ENCODE measurements at regions not wholly inside any gene's neighbourhood (a gene's known extent, or its start where the extent isn't known, plus 50 kb on each side); places are given as distances from the start of the nearest gene placed in this dataset.
"Not testable (repeated sequence)": the region's sequence is repeated elsewhere in the genome, so short reads cannot be mapped to it uniquely, and the experiment has no call there.

DNA sequence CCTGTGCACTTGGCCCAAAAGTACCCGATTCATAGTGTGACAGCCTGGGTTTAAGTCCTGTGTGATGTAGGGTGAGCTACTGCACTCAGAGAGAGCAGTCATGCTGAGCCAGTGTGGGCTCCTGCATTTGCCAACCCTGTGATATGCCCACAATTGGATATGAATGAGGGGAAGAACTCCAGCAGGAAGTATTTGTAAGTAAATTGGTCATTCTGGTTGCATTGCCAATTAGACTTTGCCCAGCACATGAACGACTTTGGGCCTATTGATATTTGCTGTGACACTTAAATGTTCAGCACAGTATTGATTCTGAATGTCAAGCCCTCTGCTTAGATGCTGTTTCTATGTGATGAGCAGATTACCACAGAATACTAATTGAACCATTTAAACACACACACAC, 570.9 kb downstream of the PIK3C3 start:
- peaks cover 18% of the 10 kb centered on the region for H3K9me3 Mint-ChIP-seq
- no peak for DNase-seq (ENCODE audit: low spot score in 2 of 2)
- H3K27ac Mint-ChIP-seq = no peak overlapping the region
- H3K36me3 Mint-ChIP-seq = no peaks in the 10 kb centered on the region
- no peak for ATAC-seq
- H3K4me1 Mint-ChIP-seq = no peaks in the 10 kb centered on the region
- H3K4me3 Mint-ChIP-seq = no peak overlapping the region

DNA sequence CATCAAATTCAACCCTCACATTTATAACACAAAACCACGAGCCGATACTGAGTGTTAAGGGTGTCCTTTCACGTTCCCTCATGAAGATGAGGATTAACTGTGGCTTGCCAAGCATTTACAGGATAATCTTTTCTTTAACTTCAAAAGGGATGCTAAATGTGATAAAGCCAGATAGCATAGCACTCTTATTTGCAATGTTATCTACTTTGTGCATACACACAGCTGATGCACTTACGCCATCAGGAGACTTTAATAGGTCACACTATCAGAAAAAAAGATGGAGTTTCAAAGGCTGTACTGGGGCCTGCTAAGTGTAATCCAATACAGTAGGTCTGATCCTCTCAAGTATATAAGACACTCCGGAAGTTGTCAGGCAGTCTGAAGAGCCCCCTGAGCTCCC, 572.7 kb downstream of the PIK3C3 start:
- Mint-ChIP-seq H3K4me1 (no peaks in the 10 kb centered on the region), H3K9me3 (peaks cover 20% of the 10 kb centered on the region), H3K27ac (no peak overlapping the region), H3K36me3 (no peaks in the 10 kb centered on the region), H3K4me3 (no peak overlapping the region)
- ATAC-seq (no peak), DNase-seq (ENCODE audit: low spot score in 2 of 2) (no peak)

DNA sequence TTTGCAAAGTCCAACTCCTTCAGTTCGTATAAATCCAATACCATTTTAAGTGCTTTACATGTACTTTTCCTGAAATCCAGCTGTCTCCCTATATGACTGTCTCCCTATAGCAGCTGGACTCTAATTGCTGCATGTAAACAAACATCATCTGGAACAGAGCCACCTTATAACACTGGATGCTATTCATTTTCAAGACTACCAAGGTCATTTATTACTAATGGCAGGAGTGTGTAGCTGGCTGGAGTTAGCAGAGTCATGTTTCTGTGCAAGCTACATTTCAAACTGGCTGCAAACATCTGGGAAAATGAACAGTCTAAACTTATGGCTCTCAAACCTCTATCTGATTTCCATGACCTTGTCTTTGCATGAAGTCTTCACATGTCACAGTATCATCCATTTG, 575.2 kb downstream of the PIK3C3 start:
- H3K4me3 Mint-ChIP-seq = no peak overlapping the region
- ATAC-seq = no peak
- no peak for DNase-seq (ENCODE audit: low spot score in 2 of 2)
- H3K27ac Mint-ChIP-seq = no peak overlapping the region
- H3K9me3 Mint-ChIP-seq = peaks cover 14% of the 10 kb centered on the region
- H3K36me3 Mint-ChIP-seq = no peaks in the 10 kb centered on the region
- no peaks in the 10 kb centered on the region for H3K4me1 Mint-ChIP-seq

DNA sequence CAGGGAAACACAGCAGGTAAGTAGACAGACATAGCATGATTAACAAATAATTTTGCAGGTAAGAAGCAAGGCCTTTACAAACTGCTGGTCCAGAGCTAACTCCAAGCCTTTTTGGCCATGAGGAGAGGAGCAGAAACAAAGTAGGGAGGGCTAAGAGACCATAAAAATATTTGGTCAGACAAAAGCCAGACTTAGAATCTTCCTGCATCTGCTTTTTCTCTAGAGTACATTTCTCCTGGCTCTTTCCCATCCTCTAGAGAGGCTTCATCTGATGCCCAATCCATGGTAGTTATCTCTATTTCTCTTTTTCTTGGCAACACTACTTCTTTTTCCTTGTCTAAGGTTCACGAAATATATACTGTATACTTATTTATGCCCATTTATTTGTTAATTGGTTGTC, 577.1 kb downstream of the PIK3C3 start:
- no peaks in the 10 kb centered on the region for H3K4me1 Mint-ChIP-seq
- DNase-seq (ENCODE audit: low spot score in 2 of 2) (no peak), ATAC-seq (no peak)
- no peak overlapping the region for H3K27ac Mint-ChIP-seq
- no peak overlapping the region for H3K4me3 Mint-ChIP-seq
- peaks cover 12% of the 10 kb centered on the region for H3K9me3 Mint-ChIP-seq
- no peaks in the 10 kb centered on the region for H3K36me3 Mint-ChIP-seq

DNA sequence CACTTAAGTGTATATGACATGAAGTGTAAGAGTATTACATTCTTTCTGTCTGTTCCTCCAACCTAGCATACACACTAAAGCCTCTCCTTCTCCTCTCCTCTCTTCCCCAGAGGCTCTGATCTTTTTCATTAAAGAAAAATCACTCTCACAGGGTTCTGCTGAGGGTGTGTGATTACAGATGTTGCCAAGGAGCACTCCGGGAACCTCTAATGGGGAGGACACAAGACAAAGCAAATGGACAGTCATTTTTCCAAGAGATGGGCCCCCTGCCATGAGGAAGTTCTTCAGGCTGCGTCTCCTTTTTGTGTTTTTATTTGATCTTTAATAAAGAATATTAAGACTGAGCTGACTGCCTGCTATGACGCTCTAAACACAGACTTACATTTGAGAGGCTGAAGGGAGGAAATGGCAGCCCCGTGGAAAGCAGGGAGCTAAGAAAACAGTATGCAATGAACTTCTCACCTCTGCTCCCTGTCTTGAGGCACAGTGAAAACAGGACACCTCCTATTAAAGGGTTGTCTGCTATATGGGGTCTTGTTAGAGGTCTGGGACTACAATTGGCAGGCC, 578.1 kb downstream of the PIK3C3 start:
- no peaks in the 10 kb centered on the region for H3K36me3 Mint-ChIP-seq
- no peak overlapping the region for H3K27ac Mint-ChIP-seq
- H3K4me1 Mint-ChIP-seq = no peaks in the 10 kb centered on the region
- peaks cover 8% of the 10 kb centered on the region for H3K9me3 Mint-ChIP-seq
- no peak overlapping the region for H3K4me3 Mint-ChIP-seq
- ATAC-seq = no peak
- DNase-seq (ENCODE audit: low spot score in 2 of 2) = no peak

DNA sequence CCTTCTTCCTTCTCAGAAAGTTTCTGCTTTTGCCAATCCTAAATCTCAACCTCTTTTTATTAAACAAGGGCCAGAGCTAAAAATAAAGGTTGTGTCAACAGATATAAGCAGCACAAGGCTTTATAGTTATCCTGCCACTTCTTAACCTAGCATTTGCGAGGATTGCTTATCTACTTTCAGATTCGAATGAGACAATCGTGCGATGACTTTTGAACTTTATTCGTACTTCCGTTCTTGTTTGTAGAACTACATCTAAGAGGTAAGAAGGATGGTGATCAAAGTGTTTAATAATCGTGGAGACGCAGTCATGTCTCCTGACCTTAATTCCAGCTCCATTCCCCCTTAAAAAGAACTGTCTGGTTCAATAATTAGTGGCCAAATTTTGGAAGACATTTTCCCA, 578.6 kb downstream of the PIK3C3 start:
- Mint-ChIP-seq H3K4me1 (no peaks in the 10 kb centered on the region), H3K9me3 (peaks cover 10% of the 10 kb centered on the region), H3K4me3 (no peak overlapping the region), H3K27ac (no peak overlapping the region), H3K36me3 (no peaks in the 10 kb centered on the region)
- DNase-seq (ENCODE audit: low spot score in 2 of 2) (no peak), ATAC-seq (no peak)

DNA sequence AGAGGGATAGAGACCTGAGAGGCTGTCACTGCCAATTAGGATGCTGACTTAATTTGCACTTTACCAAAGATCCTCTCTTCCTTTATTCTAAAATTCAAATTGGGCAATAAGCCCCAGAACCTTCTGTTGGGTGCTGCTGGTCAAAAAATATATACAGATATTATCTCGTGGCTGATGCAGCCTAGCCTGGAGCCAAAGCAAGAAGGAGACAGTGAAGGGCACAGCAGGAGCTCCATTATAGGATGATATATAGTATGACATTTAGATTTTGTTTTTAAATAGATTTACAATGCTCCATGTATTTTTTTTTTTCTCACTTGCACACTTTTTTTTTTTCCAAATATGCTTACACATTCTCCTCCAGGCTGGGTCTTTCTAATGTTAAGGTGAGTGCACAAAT, 579.3 kb downstream of the PIK3C3 start:
- Mint-ChIP-seq H3K36me3 (no peaks in the 10 kb centered on the region), H3K4me1 (no peaks in the 10 kb centered on the region), H3K4me3 (no peak overlapping the region), H3K27ac (no peak overlapping the region), H3K9me3 (peaks cover 10% of the 10 kb centered on the region)
- DNase-seq (ENCODE audit: low spot score in 2 of 2) = no peak
- no peak for ATAC-seq

DNA sequence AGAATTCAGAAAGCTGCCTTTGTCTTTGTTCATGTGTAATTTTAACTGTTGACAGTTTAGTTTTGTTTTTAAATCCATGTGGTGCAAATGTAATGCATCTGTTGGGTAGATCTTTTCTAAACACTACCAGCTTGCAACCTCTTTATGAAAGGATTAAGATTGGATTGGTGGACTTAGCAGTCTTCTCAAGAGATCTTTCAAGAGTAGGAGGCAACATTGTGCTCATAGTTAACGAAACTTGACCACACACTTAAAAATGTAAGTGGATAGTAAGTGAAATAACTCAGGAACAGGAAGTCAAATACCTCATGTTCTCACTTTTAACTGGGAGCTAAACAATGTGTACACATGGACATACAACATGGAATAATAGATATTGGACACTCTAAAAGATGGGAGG, 579.0 kb downstream of the RIT2 start:
- ATAC-seq = no peak
- no peak overlapping the region for H3K4me3 Mint-ChIP-seq
- no peak overlapping the region for H3K27ac Mint-ChIP-seq
- DNase-seq (ENCODE audit: low spot score in 2 of 2) = no peak
- peaks cover 5% of the 10 kb centered on the region for H3K9me3 Mint-ChIP-seq
- H3K36me3 Mint-ChIP-seq = no peaks in the 10 kb centered on the region
- H3K4me1 Mint-ChIP-seq = no peaks in the 10 kb centered on the region

DNA sequence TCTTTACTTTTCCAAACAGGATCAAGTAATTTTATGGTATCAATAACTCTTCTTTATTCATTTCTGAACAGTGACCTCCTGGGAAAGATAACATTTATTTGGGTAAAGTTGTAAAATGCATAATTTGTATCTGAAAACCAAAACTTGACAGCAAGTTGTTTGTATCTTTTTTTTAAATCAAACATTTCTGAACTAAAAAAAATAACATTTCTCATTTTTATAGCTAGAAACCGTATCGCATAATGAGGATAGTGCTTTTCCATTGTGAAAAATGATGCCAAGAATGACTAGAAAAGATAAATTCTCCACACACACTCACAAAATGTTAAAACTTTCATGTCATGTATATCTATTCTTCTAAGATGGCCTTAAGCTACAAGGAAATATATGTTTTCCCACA, 578.2 kb downstream of the RIT2 start:
- H3K4me1 Mint-ChIP-seq = no peaks in the 10 kb centered on the region
- H3K4me3 Mint-ChIP-seq = no peak overlapping the region
- peaks cover 2% of the 10 kb centered on the region for H3K9me3 Mint-ChIP-seq
- H3K27ac Mint-ChIP-seq = no peak overlapping the region
- H3K36me3 Mint-ChIP-seq = no peaks in the 10 kb centered on the region
- DNase-seq (ENCODE audit: low spot score in 2 of 2) (no peak), ATAC-seq (no peak)

DNA sequence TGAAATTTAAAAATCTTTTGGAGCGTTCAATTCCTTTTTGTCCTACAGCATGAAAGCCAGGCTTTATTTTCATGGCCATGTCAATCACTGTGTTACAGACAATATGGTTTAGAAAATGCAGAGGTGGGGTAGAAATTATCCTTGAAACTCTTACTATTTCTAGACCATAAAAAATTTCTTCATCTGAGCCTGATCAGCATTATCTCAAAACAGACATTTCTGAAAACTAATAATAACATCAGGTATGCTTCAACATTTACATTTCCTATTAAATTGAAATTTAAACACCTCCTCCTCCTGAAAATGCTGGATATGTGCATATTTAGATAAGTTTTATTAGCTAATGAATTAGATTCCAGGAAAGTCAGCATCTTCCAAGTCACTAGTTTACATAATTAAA, 570.6 kb downstream of the RIT2 start:
- no peak for ATAC-seq
- peaks cover 3% of the 10 kb centered on the region for H3K9me3 Mint-ChIP-seq
- no peaks in the 10 kb centered on the region for H3K4me1 Mint-ChIP-seq
- no peaks in the 10 kb centered on the region for H3K36me3 Mint-ChIP-seq
- no peak for DNase-seq (ENCODE audit: low spot score in 2 of 2)
- no peak overlapping the region for H3K27ac Mint-ChIP-seq
- H3K4me3 Mint-ChIP-seq = no peak overlapping the region

DNA sequence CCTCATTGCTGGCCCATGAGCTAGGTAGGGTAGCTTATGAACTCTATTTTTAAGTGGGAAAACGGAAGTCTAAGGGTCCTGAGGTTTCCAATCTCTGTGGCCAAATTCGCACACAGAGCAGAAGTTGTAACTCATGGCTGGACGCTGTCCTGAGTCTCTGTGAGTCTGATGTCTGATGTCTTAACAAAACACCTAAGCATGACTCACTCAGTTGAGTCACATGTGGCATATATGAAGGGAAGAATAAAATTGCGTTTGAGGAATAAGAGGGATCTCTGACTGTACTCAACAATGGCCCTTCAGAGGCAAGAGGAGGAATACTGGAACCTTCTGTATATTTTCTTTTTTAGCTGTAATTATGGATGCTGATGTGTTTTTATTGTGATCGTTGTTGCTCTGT, 569.7 kb downstream of the RIT2 start:
- Mint-ChIP-seq H3K4me1 (no peaks in the 10 kb centered on the region), H3K9me3 (peaks cover 7% of the 10 kb centered on the region), H3K4me3 (no peak overlapping the region), H3K27ac (no peak overlapping the region), H3K36me3 (no peaks in the 10 kb centered on the region)
- DNase-seq (ENCODE audit: low spot score in 2 of 2) (no peak), ATAC-seq (no peak)

DNA sequence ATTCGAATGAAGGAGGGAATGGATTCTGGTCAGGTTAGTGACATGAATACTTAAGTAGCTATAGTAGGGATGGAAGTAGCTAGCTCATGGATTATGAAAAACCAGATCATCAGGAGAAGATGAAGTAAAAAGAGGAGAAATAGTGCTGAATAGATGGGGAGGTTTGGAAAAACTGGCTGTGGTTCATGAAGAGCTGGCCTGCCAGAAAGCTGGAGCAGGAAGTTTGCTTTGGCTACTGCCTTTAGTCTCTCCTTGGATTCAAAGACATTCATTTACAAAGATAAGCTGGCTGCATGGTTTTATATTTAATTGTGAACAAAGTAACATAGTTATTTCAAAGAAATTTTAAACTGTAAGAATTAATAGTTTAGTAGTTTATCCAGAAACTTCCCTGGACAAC, 567.0 kb downstream of the RIT2 start:
- no peak for ATAC-seq
- H3K4me1 Mint-ChIP-seq = no peaks in the 10 kb centered on the region
- no peak for DNase-seq (ENCODE audit: low spot score in 2 of 2)
- H3K36me3 Mint-ChIP-seq = no peaks in the 10 kb centered on the region
- peaks cover 15% of the 10 kb centered on the region for H3K9me3 Mint-ChIP-seq
- H3K27ac Mint-ChIP-seq = no peak overlapping the region
- H3K4me3 Mint-ChIP-seq = no peak overlapping the region

DNA sequence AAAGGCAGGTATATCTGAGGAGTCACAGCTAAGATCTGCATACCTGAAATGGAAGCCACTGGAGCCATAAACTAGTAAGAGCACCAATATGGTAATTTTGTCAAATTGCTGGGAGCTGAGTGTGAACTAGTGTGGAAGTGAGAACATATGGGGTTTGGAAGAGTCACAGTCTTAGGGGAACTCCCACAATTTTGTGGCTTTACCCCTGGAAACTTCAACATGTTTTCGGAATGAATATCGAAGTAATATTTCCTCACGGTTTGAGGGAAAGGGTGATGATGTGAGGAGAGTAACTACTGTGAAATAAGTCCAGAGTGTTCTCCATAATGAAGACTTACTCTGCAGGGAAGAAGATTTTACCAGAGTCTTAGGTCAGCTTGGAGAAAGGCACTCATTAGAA, 565.9 kb downstream of the RIT2 start:
- H3K4me3 Mint-ChIP-seq = no peak overlapping the region
- DNase-seq (ENCODE audit: low spot score in 2 of 2) = no peak
- no peak for ATAC-seq
- no peaks in the 10 kb centered on the region for H3K4me1 Mint-ChIP-seq
- H3K9me3 Mint-ChIP-seq = peaks cover 23% of the 10 kb centered on the region
- H3K36me3 Mint-ChIP-seq = no peaks in the 10 kb centered on the region
- no peak overlapping the region for H3K27ac Mint-ChIP-seq

DNA sequence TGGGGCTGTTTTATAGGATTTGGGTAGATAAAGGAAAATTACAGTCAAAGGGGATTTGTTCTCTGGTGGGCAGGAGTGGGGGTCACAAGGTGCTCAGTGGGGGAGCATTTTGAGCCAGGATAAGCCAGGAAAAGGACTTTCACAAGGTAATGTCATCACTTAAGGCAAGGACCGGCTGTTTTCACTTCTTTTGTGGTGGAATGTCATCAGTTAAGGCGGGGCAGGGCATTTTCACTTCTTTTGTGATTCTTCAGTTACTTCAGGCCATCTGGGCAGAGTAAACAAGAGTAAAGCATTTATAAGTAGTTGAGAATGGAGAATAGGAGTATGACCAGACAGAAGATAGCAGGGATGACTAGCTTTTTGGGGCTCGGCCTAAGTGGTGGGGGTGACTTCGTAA, 562.9 kb downstream of the RIT2 start:
- H3K27ac Mint-ChIP-seq; ATAC-seq; H3K36me3 Mint-ChIP-seq; H3K4me3 Mint-ChIP-seq; H3K4me1 Mint-ChIP-seq; DNase-seq (ENCODE audit: low spot score in 2 of 2): not testable (repeated sequence)
- H3K9me3 Mint-ChIP-seq = peaks cover 35% of the 10 kb centered on the region

DNA sequence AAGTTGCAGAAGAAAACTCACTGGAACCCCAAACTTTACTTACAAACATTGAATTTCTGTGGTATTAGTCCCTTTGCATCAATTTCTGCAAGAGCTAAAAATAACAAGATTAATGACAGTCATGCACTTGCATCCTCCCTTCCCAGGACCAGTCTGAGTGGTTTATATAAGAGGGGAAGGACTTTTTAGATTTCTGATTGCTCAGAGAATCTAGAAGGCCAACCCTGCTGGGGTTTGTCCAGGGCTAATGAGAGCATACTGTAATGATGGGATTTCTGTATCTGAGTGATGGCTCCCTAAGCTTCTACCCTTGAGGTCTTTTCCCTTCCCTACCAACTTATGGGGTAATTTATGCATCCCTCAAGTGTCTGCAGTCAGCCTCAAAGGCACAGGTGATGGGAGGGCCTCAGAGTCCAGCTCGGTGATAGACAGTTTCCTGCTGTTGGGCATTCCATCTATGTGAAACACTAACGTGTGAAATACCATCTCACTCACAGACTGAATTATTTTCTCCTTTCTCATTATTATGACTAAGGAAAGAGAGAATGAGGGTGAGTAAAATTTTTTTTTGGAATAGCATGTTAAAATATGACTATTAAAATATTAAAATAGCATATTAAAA, 556.3 kb downstream of the RIT2 start:
- no peak for DNase-seq (ENCODE audit: low spot score in 2 of 2)
- no peak overlapping the region for H3K4me3 Mint-ChIP-seq
- H3K4me1 Mint-ChIP-seq = no peaks in the 10 kb centered on the region
- no peak overlapping the region for H3K27ac Mint-ChIP-seq
- H3K36me3 Mint-ChIP-seq = no peaks in the 10 kb centered on the region
- ATAC-seq = no peak
- peaks cover 24% of the 10 kb centered on the region for H3K9me3 Mint-ChIP-seq

DNA sequence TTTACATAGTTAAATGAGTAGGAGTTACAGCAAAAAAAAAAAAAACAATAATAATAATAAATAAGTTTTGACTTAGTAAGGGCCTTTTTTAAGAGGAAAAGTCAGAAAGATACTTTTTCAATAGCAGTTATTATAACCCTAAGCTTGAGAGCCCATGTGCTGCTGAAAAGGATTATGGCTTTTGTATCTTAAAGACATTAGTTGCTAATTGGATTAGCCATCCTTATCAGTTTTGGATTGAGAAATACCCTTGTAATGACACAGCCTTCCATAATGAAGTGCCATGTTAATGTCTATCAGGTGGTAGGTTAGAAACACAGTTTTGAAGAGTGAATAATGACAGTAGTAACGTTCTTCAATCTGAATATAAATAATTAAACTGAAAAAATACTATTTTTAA, 554.0 kb downstream of the RIT2 start:
- DNase-seq (ENCODE audit: low spot score in 2 of 2) (no peak), ATAC-seq (no peak)
- Mint-ChIP-seq H3K36me3 (no peaks in the 10 kb centered on the region), H3K27ac (no peak overlapping the region), H3K4me1 (no peaks in the 10 kb centered on the region), H3K4me3 (no peak overlapping the region), H3K9me3 (peaks cover 18% of the 10 kb centered on the region)

DNA sequence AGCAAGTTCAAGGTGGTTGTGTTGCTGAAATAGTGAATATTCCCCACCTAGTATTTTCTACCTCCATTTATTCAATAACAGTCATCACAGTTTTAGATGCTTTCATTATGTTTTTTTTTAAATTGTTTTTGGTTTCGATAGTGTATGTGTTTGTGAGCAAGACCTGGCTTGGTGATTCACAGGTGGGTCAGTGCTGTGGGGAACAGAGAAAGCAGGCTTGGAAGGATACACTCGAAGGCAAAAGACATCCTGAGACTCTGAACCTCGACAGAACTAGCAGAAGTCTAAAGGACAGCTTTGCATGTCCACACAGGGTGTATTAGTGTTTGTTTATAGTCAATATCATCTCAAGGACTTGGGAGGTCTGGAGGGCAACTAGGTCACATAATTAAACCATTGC, 551.5 kb downstream of the RIT2 start:
- no peaks in the 10 kb centered on the region for H3K36me3 Mint-ChIP-seq
- no peak overlapping the region for H3K27ac Mint-ChIP-seq
- no peaks in the 10 kb centered on the region for H3K4me1 Mint-ChIP-seq
- peaks cover 16% of the 10 kb centered on the region for H3K9me3 Mint-ChIP-seq
- DNase-seq (ENCODE audit: low spot score in 2 of 2) (no peak), ATAC-seq (no peak)
- no peak overlapping the region for H3K4me3 Mint-ChIP-seq

Data from stimulated activated effector memory CD8-positive, alpha-beta T cell treated with anti-CD3 and anti-CD28 coated beads, Interleukin-12 subunit alpha, Interleukin-12 subunit beta, amount 100 ng/mL, for 72 hours (primary cell).